D721Med (cell line): ENCODE measurements at regions not wholly inside any gene's neighbourhood (a gene's known extent, or its start where the extent isn't known, plus 50 kb on each side); places are given as distances from the start of the nearest gene placed in this dataset.

ENCODE experiments used
- DNase-seq: peaks from one replicate; pipeline ENCODE4 v3.0.0; 2011; ENCODE audit warnings: low spot score; ENCODE audit not compliant: insufficient read length
- FAIRE-seq: peaks from 2 replicates; lab custom pipeline; 2011; peaks lifted over from hg19 to GRCh38; lab: Jason Lieb, UNC
- TF ChIP-seq, protein P1 (sequence below): IDR thresholded peaks from 2 replicates; pipeline ENCODE4 v1.5.1; 2012; ENCODE audit warnings: mild to moderate bottlenecking, control low read depth; ENCODE audit not compliant: insufficient read depth; ENCODE audit errors: missing control alignments

DNA sequence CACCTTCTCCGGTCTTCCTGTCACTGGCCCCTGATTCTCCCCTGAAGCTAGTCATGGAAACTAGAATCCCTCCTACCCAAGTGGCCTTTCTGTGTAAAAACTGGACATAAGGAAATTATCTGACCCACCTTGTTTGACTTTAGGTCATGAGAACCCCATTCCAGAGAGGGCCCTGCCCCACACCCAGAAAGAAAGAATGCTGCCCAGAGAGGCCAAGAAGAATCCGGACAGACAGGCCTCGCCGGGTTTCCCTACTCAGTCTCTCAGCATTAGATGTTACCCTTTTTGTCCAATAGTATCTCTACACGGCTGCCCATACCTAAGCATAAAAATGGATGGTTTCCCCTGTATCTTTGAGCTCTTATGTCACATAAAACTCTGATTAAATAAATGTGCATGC lies 83.3 kb upstream of the HELT start:
- FAIRE-seq (no peak), DNase-seq (no peak)
- TF ChIP-seq, protein P1, sequence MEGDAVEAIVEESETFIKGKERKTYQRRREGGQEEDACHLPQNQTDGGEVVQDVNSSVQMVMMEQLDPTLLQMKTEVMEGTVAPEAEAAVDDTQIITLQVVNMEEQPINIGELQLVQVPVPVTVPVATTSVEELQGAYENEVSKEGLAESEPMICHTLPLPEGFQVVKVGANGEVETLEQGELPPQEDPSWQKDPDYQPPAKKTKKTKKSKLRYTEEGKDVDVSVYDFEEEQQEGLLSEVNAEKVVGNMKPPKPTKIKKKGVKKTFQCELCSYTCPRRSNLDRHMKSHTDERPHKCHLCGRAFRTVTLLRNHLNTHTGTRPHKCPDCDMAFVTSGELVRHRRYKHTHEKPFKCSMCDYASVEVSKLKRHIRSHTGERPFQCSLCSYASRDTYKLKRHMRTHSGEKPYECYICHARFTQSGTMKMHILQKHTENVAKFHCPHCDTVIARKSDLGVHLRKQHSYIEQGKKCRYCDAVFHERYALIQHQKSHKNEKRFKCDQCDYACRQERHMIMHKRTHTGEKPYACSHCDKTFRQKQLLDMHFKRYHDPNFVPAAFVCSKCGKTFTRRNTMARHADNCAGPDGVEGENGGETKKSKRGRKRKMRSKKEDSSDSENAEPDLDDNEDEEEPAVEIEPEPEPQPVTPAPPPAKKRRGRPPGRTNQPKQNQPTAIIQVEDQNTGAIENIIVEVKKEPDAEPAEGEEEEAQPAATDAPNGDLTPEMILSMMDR: no peak

DNA sequence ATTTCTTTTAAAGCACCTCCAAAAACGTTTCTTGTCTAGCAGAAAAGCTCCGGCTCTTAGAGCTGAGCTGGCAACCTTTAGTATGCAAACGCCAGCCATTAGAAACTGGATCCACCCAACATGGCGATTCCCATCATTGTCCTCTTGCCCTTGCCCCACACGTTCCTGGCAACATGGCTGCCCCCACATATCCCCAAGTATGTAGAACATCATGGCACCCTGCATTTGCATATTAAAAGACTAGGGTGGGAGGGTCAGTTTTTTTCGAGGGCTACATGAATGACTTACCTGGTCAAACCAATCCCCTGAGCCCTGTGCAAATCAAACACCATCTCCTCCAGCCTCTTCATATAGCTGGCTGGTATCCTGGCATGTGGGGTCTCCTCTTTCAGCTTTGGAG lies 82.2 kb upstream of the HELT start:
- TF ChIP-seq, protein P1: no peak
- FAIRE-seq (no peak), DNase-seq (no peak)

- FAIRE-seq (no peak), DNase-seq (no peak)
- TF ChIP-seq, protein P1: no peak
Observed at GRCh38 chr4:184937030-184937710, 81.1 kb upstream of the HELT start.

GRCh38 chr4:184937745-184938144 lies 80.5 kb upstream of the HELT start:
- FAIRE-seq: no peak
- no peak for DNase-seq
- TF ChIP-seq, protein P1: no peak

DNA sequence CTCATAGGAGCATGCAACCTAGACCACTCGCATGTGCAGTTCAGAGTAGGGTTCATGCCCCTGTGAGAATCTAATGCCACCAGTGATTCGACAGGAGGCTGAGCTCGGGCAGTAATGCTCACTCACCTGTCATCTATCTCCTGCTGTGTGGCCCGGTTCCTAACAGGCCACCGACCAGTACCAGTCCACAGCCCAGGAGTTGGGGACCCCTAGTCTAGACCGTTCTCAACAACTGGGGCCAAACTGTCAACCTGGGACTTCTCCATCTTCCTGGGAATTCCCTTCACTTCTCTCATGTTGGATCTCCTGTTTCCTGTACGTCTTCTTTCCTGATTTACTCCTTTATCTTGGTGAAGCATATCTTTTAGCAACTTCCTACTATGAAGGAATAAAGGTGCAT lies 79.4 kb upstream of the HELT start:
- TF ChIP-seq, protein P1: no peak
- no peak for FAIRE-seq
- DNase-seq: no peak

- FAIRE-seq (no peak), DNase-seq (no peak)
- TF ChIP-seq, protein P1: no peak
Observed at GRCh38 chr4:184939978-184940377, 78.3 kb upstream of the HELT start.

DNA sequence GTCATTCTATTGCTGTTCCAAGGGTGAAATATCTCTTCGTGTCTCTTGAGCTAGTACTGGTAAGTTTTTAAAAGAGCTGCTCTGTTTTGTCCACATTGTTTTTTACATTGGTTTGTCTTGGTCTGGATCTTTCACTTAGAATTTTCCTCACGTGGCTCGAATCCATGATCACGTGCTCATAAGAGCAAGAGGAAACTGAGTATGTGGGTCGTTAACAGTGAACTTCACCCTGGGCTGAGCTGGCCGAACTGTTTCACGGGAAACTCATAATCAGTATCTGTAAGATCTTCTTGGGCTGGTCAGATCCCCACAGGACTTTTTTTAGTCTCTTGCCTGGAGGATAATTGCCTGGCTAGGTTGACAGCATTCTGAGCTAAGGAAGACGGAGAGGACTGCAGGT lies 77.8 kb upstream of the HELT start:
- DNase-seq: no peak
- no peak for FAIRE-seq
- TF ChIP-seq, protein P1: no peak
